LNCAP (cell line): ENCODE measurements at regions not wholly inside any gene's neighbourhood (a gene's known extent, or its start where the extent isn't known, plus 50 kb on each side); places are given as distances from the start of the nearest gene placed in this dataset.

ENCODE experiments used
- TF ChIP-seq, protein P1 (sequence below): fragments of 450-650 bp; IDR thresholded peaks from 2 replicates; pipeline ENCODE4 v1.5.1; 2017; ENCODE audit warnings: mild to moderate bottlenecking

- TF ChIP-seq, protein P1, sequence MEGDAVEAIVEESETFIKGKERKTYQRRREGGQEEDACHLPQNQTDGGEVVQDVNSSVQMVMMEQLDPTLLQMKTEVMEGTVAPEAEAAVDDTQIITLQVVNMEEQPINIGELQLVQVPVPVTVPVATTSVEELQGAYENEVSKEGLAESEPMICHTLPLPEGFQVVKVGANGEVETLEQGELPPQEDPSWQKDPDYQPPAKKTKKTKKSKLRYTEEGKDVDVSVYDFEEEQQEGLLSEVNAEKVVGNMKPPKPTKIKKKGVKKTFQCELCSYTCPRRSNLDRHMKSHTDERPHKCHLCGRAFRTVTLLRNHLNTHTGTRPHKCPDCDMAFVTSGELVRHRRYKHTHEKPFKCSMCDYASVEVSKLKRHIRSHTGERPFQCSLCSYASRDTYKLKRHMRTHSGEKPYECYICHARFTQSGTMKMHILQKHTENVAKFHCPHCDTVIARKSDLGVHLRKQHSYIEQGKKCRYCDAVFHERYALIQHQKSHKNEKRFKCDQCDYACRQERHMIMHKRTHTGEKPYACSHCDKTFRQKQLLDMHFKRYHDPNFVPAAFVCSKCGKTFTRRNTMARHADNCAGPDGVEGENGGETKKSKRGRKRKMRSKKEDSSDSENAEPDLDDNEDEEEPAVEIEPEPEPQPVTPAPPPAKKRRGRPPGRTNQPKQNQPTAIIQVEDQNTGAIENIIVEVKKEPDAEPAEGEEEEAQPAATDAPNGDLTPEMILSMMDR: no peak
These were observed 697.1 kb downstream of the DOK5 start for GRCh38 chr20:55172310-55173002.

GRCh38 chr20:55166063-55166462 lies 690.7 kb downstream of the DOK5 start:
- TF ChIP-seq, protein P1: no peak

- TF ChIP-seq, protein P1: no peak
These were observed 685.6 kb downstream of the DOK5 start for GRCh38 chr20:55160996-55161395.

GRCh38 chr20:55160037-55160436 lies 684.6 kb downstream of the DOK5 start:
- TF ChIP-seq, protein P1: no peak

DNA sequence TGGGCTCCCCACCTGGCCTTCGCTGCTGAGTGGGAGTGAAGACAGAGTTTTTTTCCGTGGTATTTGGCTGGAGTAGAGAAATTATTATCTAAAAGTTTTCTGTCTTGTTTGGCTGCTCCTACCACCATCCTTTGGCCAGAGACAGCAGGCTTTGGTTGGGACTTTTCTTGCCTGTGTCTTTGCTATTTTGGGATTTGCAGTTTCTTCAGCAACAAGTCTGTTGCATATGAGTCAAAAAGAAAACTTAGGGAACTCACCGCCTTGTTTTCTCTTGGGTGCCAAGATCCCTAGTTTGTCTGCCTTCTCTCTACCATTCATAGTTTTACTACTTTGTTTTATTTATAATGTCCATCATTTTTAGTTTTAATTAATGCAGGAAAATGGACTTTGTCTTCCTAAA lies 683.8 kb downstream of the DOK5 start:
- TF ChIP-seq, protein P1: no peak

- TF ChIP-seq, protein P1: no peak
These were observed 683.1 kb downstream of the DOK5 start for GRCh38 chr20:55158446-55158845.

GRCh38 chr20:55155360-55155759 lies 680.0 kb downstream of the DOK5 start:
- TF ChIP-seq, protein P1: no peak
